Middle frontal gyrus (tissue), 1 donor: ENCODE measurements at regions not wholly inside any gene's neighbourhood (a gene's known extent, or its start where the extent isn't known, plus 50 kb on each side); places are given as distances from the start of the nearest gene placed in this dataset.

ENCODE experiments used
- DNase-seq: peaks from one replicate; pipeline ENCODE4 v3.0.0-alpha.2; 2015; ENCODE audit warnings: low spot score; ENCODE audit errors: extremely low spot score

DNA sequence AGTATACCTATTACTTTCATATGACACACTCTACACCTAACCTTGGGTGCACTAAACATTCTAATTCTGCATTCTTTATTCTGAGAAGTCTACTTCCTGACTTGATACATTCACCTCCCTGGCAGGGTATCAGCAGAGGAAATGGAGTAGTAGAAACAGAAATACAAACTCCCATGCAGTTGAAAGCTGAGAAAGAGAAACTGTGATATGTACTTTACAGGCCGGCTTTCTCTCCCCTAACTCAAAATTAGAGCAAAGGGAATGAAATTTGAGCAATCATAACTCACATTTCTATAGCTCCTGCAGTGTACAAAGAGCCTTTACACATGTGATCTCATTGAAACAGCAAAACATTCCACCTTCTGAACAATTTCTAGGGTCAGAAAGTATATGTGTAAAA is 135.5 kb upstream of the COL8A1 start:
- no peak for DNase-seq

DNA sequence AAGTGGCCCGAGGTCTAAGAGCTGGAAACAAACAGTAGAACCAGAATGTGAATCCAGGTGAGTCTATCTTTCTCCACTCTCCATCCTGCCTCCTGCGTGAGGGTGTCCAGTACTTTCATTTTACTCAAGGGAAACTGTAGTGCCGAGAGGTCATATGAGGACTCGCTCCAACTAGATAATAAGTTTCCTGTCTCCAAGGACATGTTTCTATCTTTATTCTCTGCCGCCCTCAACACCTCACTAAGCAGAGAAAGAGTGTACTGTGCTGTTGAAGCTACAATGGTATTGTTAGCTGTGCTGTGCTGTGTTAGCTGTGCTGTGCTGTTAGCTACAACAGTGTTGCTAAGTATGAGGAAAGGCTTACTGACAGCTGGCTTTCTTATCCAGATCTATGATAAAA is 137.9 kb upstream of the COL8A1 start:
- no peak for DNase-seq

- DNase-seq: no peak
Measured at GRCh38 chr3:99499235-99500158, 138.9 kb upstream of the COL8A1 start.

DNA sequence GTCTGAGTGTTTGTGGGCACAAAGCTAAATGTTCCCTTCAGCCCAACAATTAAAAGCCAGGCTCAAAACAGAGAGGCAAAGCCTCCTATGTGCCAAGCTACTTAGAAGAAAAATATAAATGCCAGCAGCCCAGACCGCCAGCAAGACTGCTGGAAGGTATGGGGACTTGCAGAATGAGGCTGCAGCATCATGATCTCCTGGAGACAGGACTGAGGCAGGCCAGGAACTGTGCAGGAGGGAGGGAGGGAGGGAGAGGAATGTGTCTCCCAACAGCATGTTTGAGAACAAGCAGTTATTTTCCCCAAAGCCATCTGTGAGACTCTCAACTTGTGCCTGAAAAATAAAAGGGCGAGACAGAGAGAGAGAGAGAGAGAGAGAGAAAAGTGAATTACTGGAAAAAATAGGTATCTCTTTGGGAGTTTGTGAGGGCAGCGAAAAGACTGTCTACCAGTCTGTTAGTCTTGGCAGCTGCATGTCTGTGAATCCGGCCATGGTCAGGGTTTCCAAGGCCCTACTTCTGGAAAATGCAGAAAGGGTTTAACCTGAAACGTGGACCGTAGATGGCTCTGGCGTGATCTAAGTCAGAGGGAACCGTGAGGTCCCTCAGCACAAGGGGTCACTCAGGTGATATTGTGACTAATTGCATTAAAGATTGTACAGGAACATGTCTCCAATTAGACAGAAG is 139.7 kb upstream of the COL8A1 start:
- no peak for DNase-seq

DNA sequence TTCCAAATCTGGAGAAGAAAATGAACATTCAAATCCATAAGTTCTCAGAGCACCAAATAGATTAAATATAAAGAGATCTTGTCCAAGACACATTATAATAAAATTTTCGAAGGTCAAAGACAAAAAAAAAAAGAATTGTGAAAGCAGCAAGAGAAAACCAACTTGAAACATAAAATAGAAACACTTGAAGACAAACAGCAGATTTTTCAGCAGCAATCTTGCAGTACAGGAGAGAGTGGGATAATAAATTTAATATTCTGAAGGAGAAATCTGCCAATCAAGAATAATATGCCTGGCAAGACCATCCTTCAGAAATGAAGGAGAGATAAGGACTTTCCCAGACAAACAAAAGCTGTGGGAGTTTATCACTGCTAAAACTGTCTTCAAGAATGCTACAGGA is 150.5 kb upstream of the COL8A1 start:
- DNase-seq: no peak

- DNase-seq: no peak
Measured at GRCh38 chr3:99485286-99485685, 153.1 kb upstream of the COL8A1 start.

GRCh38 chr3:99484871-99485270 is 153.5 kb upstream of the COL8A1 start:
- DNase-seq: no peak

DNA sequence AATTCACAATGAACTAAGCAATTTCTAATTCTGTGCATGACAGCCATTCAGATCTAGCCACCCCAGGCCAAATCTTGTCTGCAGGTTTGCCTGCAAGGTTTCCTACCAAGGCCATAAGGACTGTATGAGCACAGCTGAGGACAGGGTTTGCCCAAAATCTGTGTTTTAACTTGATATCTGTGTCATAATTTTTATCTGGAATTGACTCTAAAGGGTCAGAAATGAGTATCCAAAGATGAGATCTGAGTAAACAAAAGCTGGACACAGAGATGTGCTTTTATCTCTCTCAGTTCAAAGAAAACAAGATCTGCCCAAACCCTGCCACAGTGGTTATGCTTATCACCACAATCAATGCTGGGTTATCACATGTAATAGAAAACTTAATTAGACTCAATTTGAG is 154.6 kb upstream of the COL8A1 start:
- no peak for DNase-seq

DNA sequence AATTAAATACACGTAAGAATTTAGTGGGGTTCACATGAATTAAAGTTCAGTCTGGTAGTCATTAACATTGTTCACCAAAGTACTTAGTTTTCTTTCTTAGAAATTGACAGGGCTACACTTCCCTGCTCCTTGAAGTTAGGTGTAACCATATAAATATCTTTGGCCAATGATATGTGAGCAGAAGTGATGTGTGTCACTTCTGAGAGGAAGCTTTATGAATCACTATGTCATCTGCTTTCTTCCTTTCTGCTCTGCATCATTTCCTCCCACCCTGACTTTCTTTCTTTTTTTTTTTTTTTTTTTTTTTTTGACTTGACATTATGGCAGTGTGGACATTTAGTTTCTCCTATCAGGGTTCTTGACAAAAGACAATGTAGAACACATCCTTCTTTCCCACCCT is 156.2 kb upstream of the COL8A1 start:
- DNase-seq: no peak

DNA sequence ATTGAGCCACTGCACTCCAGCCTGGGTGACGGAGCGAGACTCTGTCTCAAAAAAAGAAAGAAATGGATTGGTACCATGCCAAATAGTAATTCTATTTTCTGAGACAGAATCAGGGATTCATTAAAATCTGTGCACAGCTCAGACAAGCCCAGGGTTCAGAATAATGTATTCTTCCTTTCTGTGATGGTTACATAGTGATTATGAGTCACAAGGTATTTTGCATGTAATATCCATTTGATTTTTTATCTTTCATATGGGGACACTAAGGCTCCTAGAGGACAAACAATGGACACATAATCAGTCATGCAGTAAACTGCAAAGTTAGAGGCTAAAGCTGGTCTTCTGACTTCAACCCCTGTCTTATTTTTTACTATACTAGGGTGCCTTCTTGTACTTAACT is 156.8 kb upstream of the COL8A1 start:
- no peak for DNase-seq

DNA sequence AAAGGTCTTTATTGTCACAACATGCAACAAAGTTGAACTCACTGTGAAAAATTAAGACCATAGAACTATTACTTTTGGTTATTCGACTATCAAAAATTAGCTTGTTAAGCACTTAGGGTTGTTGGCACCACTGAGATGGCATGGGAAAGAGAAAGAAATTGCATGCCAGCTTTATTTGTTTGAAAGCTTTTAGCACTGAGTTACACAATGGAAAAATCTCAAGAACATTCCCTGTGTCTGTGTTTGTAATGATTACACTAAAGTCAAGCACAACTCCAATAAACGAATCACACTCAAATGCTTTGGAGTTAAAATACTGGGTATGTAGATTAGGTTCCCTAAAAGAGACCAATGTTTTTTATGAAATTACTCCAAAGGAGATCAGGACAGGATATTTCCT is 158.6 kb upstream of the COL8A1 start:
- DNase-seq: no peak

DNA sequence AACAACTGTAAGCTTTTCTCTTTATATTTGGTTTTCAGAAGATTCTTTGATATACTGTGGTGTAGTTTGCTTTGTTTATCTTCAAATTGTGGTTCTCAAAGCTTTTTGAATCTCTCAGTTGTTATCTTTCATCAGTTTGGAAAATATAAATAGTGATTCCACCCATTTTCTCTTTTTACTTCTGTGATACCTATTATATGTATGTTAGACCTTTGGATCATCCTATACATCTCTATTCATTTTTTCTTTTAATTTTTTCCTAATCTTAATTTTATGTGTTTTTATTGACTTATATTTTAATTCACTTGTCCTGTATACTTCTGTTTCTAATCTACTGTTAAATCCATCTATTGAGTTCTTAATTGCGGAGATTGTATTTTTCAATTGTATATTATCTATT is 160.7 kb upstream of the COL8A1 start:
- no peak for DNase-seq

GRCh38 chr3:99475229-99475628 is 163.2 kb upstream of the COL8A1 start:
- DNase-seq: no peak

DNA sequence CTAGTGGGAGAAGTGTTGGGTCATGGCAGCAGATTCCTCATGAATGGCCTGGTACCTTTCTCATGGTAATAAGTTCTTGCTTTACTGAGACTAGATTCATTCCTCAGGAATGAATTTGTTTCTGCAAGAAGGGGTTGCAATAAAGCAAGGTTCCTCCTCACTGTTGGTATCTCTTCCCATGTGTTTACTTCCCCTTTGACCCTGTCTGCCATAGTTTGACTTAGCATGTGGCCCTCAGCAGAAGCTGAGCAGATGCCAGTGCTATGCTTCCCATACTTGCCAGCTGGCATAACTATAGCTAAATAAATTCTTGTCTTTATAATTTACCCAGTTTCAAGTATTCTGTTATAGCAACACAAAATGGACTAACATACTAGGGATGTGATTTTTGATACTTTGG is 163.6 kb upstream of the COL8A1 start:
- DNase-seq: no peak

DNA sequence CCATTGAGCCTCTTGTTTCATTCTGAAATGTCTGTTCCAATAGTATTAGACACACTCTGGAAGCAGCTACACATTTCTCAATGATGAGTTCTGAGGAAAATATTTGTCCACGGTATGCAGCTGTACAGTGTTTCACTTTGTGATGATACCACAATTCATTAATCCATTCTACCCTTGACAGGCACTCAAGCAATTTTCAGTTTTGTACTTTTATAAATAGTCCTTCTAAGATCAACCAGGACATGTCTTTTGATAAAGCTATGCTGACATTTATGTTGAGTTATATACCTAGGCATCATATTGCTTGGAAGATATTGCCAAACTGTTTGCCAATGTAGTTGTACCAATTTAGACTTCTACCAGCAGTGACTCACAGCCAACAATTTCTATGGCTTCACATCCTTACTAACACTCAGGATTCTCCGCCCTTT is 165.1 kb upstream of the COL8A1 start:
- DNase-seq: no peak

DNA sequence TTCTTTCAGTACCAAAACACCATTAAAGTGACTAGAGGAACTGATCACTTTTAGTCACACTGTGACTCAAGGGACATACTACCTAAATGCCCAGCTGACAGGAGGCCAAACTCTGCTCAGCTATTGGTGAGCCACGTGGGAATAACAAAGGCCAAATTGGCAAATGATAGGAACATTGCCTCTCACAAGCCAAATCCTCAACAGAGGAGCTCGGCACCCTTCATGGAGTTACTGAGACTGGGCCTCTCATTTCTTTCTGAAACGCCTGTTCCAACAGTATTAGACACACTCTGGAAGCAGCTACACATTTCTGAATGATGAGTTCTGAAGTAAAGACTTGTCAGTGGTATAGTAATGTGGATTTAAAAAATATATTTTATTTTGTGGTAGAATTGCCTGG is 166.0 kb upstream of the COL8A1 start:
- no peak for DNase-seq

DNA sequence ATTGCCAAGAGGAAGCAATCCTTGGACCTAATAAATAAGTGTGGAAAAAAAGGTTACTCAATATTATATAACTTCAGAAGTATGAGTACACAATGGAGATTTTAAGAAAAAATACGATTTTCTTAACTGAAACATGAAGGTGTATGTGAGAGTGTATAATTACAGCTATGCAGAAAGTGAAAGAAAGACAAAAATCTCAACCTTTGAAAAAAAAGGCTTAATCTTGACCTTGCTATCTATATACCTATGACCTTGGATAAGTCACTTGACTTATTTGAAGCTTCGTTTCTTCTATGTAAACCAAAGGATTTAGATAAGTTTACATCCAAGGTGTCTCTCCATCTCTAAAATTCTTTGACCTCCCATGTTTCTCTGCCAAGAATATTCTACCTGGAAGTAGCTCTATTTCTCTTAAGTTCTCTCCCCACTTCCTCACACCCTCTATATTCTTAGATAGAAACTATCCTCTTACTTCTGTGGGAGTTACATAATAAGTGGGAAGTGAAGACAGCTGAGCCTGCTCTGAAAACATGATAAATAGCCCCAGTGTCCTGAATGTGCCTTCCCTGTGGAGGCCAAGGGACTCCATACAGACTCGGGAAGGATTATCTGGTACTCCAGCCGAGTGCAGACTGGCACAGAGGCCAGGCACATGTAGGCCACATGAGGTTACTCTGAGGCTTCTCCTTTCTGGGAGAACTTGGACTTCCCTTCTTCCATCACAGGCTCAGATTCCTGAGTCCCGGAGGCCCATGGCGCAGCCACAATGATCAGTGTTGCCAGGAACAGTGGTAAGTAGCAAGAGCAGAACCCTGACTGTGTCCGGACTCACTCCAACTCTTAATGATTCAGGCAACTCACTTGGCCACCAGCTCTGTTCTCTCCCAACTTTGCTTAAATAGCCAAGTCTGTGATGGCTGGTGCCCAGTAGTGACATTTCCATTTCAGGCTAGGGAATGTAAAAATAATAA is 166.8 kb upstream of the COL8A1 start:
- no peak for DNase-seq

DNA sequence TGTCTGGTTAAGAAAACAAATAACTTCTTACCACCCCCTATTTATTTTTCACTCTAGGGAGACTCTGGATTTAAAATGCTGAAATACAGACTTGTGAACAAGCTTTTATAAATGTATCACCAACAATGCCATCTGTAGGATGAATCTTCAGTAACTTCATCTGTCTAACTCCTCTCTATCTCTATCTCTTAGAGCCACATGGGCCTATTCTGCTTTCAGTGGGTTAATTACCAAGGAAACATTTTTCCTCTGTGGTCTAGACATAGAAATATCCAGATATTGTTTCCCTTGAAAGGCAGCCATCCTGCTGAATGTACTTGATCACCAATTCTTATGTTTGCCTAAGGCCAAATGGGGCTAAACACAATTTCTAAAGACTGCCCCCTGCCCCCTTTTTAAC is 167.6 kb upstream of the COL8A1 start:
- DNase-seq: no peak

DNA sequence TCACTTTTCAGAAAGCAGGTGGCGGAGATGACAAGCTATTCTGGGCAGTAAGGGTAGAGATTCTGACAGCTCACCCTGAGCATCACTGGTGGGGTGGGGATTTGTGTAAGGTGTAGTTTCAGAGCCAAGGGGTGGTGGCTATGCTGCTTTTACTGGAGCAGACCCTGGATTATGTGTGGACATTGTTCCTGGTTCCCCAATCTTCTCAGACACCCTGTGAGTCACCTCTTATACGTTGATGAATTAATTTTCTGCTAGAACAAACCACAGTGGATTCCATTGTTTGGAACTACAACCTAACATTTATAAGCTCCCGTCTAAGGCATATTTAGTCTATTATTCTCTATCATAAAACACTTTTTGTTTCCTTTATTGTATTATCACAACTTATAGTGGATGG is 169.5 kb upstream of the COL8A1 start:
- DNase-seq: no peak

- DNase-seq: no peak
Measured at GRCh38 chr3:99467420-99467819, 171.0 kb upstream of the COL8A1 start.

GRCh38 chr3:99466331-99466730 is 172.1 kb upstream of the COL8A1 start:
- DNase-seq: no peak

DNA sequence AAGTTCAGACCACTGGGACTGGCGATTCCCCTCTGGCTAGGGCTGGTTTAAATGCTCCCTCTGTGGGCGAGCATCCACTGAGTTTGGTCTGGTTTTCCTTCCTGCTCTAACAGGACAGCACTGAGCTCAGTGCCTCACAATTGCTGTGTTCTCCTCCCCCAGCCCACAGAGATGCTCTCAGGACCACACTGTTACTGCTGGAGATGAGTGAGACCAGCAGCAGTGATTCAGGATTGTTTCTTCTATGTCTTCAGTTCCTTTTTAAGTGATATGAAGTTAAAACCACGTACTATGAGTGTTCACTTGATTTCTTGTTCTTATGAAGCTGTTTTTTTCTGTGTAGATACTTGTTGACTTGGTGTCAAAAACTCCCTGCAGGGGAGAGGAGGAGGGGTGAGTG is 180.4 kb upstream of the COL8A1 start:
- DNase-seq: no peak
